Astrocyte (in vitro differentiated cells and primary cell): ENCODE measurements at regions not wholly inside any gene's neighbourhood (a gene's known extent, or its start where the extent isn't known, plus 50 kb on each side); places are given as distances from the start of the nearest gene placed in this dataset.

ENCODE experiments used
- EZH2 ChIP-seq: IDR thresholded peaks from 2 replicates; pipeline ENCODE4 v1.6.1; 2012; ENCODE audit warnings: mild to moderate bottlenecking, low read length, inconsistent platforms; ENCODE audit not compliant: insufficient read depth
- TF ChIP-seq, protein P1 (sequence below): IDR thresholded peaks from 2 replicates; pipeline ENCODE4 v1.5.1; 2011; ENCODE audit warnings: low read depth, mild to moderate bottlenecking, inconsistent platforms, low read length, moderate library complexity; ENCODE audit not compliant: insufficient read depth

DNA sequence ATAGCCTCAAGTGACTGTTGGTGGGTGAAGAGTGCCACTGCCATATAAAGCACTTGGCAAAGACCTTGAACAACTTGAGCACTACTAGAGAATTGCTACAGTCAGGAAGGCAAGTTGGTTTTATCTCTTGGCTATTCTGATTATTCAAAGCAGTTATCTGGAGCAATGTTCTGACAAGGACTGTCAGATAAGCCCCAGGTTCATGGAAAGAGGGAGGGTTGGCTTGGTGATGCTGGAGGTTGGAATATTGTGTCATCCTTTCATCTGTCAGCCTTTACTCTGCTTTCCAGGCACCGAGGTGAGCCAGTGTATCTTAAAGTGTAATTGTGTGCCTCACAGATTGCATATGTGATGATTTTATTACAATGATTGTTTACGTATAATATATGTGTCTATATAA lies 548.4 kb upstream of the ZNF608 start:
- TF ChIP-seq, protein P1, sequence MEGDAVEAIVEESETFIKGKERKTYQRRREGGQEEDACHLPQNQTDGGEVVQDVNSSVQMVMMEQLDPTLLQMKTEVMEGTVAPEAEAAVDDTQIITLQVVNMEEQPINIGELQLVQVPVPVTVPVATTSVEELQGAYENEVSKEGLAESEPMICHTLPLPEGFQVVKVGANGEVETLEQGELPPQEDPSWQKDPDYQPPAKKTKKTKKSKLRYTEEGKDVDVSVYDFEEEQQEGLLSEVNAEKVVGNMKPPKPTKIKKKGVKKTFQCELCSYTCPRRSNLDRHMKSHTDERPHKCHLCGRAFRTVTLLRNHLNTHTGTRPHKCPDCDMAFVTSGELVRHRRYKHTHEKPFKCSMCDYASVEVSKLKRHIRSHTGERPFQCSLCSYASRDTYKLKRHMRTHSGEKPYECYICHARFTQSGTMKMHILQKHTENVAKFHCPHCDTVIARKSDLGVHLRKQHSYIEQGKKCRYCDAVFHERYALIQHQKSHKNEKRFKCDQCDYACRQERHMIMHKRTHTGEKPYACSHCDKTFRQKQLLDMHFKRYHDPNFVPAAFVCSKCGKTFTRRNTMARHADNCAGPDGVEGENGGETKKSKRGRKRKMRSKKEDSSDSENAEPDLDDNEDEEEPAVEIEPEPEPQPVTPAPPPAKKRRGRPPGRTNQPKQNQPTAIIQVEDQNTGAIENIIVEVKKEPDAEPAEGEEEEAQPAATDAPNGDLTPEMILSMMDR = no peak
- no peak for TF ChIP-seq EZH2
